ENCODE measurements at regions not wholly inside any gene's neighbourhood (a gene's known extent, or its start where the extent isn't known, plus 50 kb on each side); places are given as distances from the start of the nearest gene placed in this dataset.

- H3K4me3 ChIP-seq (ENCODE audit: insufficient read depth, low read length), result no peak overlapping the region
- no peak overlapping the region for H3K4me2 ChIP-seq (ENCODE audit: insufficient read depth, low read length)
- peaks cover 14% of the 10 kb centered on the region for H3K4me1 ChIP-seq (ENCODE audit: insufficient read depth, low read length)
- H2AFZ ChIP-seq (ENCODE audit: low read length), result no peak overlapping the region
- H4K20me1 ChIP-seq (ENCODE audit: insufficient read depth, low read length), result no peaks in the 10 kb centered on the region
- H3K27ac ChIP-seq (ENCODE audit: low read depth, low read length), result no peak overlapping the region
- H3K27me3 ChIP-seq (ENCODE audit: insufficient read depth, low read length), result no peaks in the 10 kb centered on the region
- no peaks in the 10 kb centered on the region for H3K9me3 ChIP-seq (ENCODE audit: low read depth, low read length)
- TF ChIP-seq CTCF (IDR thresholded peaks at IDR 0.05; ENCODE audit: extremely low read depth, low read depth, low read length), result no peak
- DNase-seq (ENCODE audit: insufficient read length, low spot score, missing footprints), result no peak
- H3K36me3 ChIP-seq (ENCODE audit: insufficient read depth, low read length), result no peaks in the 10 kb centered on the region
- H3K79me2 ChIP-seq (ENCODE audit: insufficient read depth, low read length), result no peaks in the 10 kb centered on the region
Observed at GRCh38 chr2:12264146-12264545, 452.6 kb upstream of the TRIB2 start.

- Histone ChIP-seq H3K27ac (ENCODE audit: low read depth, low read length) (no peak overlapping the region), H3K9me3 (ENCODE audit: low read depth, low read length) (no peaks in the 10 kb centered on the region), H2AFZ (ENCODE audit: low read length) (no peak overlapping the region), H3K4me3 (ENCODE audit: insufficient read depth, low read length) (no peak overlapping the region), H3K36me3 (ENCODE audit: insufficient read depth, low read length) (no peaks in the 10 kb centered on the region), H4K20me1 (ENCODE audit: insufficient read depth, low read length) (no peaks in the 10 kb centered on the region), H3K4me2 (ENCODE audit: insufficient read depth, low read length) (no peak overlapping the region), H3K4me1 (ENCODE audit: insufficient read depth, low read length) (peaks cover 14% of the 10 kb centered on the region), H3K27me3 (ENCODE audit: insufficient read depth, low read length) (no peaks in the 10 kb centered on the region), H3K79me2 (ENCODE audit: insufficient read depth, low read length) (no peaks in the 10 kb centered on the region)
- DNase-seq (ENCODE audit: insufficient read length, low spot score, missing footprints), result no peak
- no peak for TF ChIP-seq CTCF (IDR thresholded peaks at IDR 0.05; ENCODE audit: extremely low read depth, low read depth, low read length)
Observed at GRCh38 chr2:12265646-12266045, 451.1 kb upstream of the TRIB2 start.

- Histone ChIP-seq H3K4me1 (ENCODE audit: insufficient read depth, low read length) (peaks cover 11% of the 10 kb centered on the region), H3K27me3 (ENCODE audit: insufficient read depth, low read length) (no peaks in the 10 kb centered on the region), H3K9me3 (ENCODE audit: low read depth, low read length) (no peaks in the 10 kb centered on the region), H3K4me3 (ENCODE audit: insufficient read depth, low read length) (no peak overlapping the region), H3K36me3 (ENCODE audit: insufficient read depth, low read length) (no peaks in the 10 kb centered on the region), H4K20me1 (ENCODE audit: insufficient read depth, low read length) (no peaks in the 10 kb centered on the region), H2AFZ (ENCODE audit: low read length) (no peak overlapping the region), H3K79me2 (ENCODE audit: insufficient read depth, low read length) (no peaks in the 10 kb centered on the region), H3K4me2 (ENCODE audit: insufficient read depth, low read length) (no peak overlapping the region), H3K27ac (ENCODE audit: low read depth, low read length) (no peak overlapping the region)
- no peak for DNase-seq (ENCODE audit: insufficient read length, low spot score, missing footprints)
- TF ChIP-seq CTCF (IDR thresholded peaks at IDR 0.05; ENCODE audit: extremely low read depth, low read depth, low read length), result no peak
Observed at GRCh38 chr2:12267042-12267441, 449.7 kb upstream of the TRIB2 start.

- Histone ChIP-seq H2AFZ (ENCODE audit: low read length) (no peak overlapping the region), H3K27me3 (ENCODE audit: insufficient read depth, low read length) (no peaks in the 10 kb centered on the region), H3K4me3 (ENCODE audit: insufficient read depth, low read length) (no peak overlapping the region), H3K79me2 (ENCODE audit: insufficient read depth, low read length) (no peaks in the 10 kb centered on the region), H3K36me3 (ENCODE audit: insufficient read depth, low read length) (no peaks in the 10 kb centered on the region), H4K20me1 (ENCODE audit: insufficient read depth, low read length) (no peaks in the 10 kb centered on the region), H3K9me3 (ENCODE audit: low read depth, low read length) (no peaks in the 10 kb centered on the region), H3K4me1 (ENCODE audit: insufficient read depth, low read length) (no peaks in the 10 kb centered on the region), H3K4me2 (ENCODE audit: insufficient read depth, low read length) (no peak overlapping the region), H3K27ac (ENCODE audit: low read depth, low read length) (no peak overlapping the region)
- no peak for DNase-seq (ENCODE audit: insufficient read length, low spot score, missing footprints)
- no peak for TF ChIP-seq CTCF (IDR thresholded peaks at IDR 0.05; ENCODE audit: extremely low read depth, low read depth, low read length)
Observed at GRCh38 chr2:12269041-12269972, 447.4 kb upstream of the TRIB2 start.
